Endodermal cell (in vitro differentiated cells): ENCODE measurements at regions not wholly inside any gene's neighbourhood (a gene's known extent, or its start where the extent isn't known, plus 50 kb on each side); places are given as distances from the start of the nearest gene placed in this dataset.
"Not testable (repeated sequence)": the region's sequence is repeated elsewhere in the genome, so short reads cannot be mapped to it uniquely, and the experiment has no call there.

Source experiments
- DNase-seq: peaks from one replicate; pipeline ENCODE4 v3.0.0-alpha.2; 2017
- H3K27ac ChIP-seq: 2 replicates; pipeline ENCODE4 v1.5.1; 2013; ENCODE audit warnings: mild to moderate bottlenecking, low read depth, low read length, moderate library complexity
- H3K27me3 ChIP-seq: 2 replicates; pipeline ENCODE4 v1.6.1; 2013; ENCODE audit warnings: mild to moderate bottlenecking, low read length, moderate library complexity; ENCODE audit not compliant: insufficient read depth, control insufficient read depth, poor library complexity, severe bottlenecking
- H3K36me3 ChIP-seq: 2 replicates; pipeline ENCODE4 v1.7.0; 2013; ENCODE audit warnings: mild to moderate bottlenecking, low read length, moderate library complexity; ENCODE audit not compliant: control insufficient read depth, insufficient read depth
- H3K4me1 ChIP-seq: one replicate; pipeline ENCODE4 v1.7.0; 2013; ENCODE audit warnings: low read length; ENCODE audit not compliant: control insufficient read depth, insufficient read depth
- H3K4me3 ChIP-seq: 2 replicates; pipeline ENCODE4 v1.5.1; 2013; ENCODE audit warnings: mild to moderate bottlenecking, low read length, moderate library complexity
- H3K9ac ChIP-seq: 2 replicates; pipeline ENCODE4 v1.6.1; 2013; ENCODE audit warnings: mild to moderate bottlenecking, low read length, moderate library complexity; ENCODE audit not compliant: poor library complexity, severe bottlenecking; ENCODE audit errors: extremely low read depth
- H3K9me3 ChIP-seq: 2 replicates; pipeline ENCODE4 v1.6.1; 2013; ENCODE audit warnings: mild to moderate bottlenecking, low read length, moderate library complexity; ENCODE audit not compliant: control insufficient read depth
- H3K27ac Mint-ChIP-seq: 2 replicates; pipeline ENCODE4 v1.8.0; 2020; ENCODE audit warnings: mixed read lengths
- H3K27me3 Mint-ChIP-seq: 2 replicates; pipeline ENCODE4 v1.8.0; 2021; ENCODE audit warnings: mild to moderate bottlenecking, mixed read lengths; ENCODE audit not compliant: insufficient read depth
- H3K36me3 Mint-ChIP-seq: 2 replicates; pipeline ENCODE4 v1.8.0; 2020; ENCODE audit warnings: low read depth, mixed read lengths
- H3K4me1 Mint-ChIP-seq: 2 replicates; pipeline ENCODE4 v1.8.0; 2020; ENCODE audit warnings: mixed read lengths
- H3K4me3 Mint-ChIP-seq: 2 replicates; pipeline ENCODE4 v1.8.0; 2020; ENCODE audit warnings: mild to moderate bottlenecking, moderate library complexity, mixed read lengths
- H3K9me3 Mint-ChIP-seq: 2 replicates; pipeline ENCODE4 v1.8.0; 2020; ENCODE audit warnings: mild to moderate bottlenecking, mixed read lengths
- WGBS, 2 experiments: methylation state at CpG; one replicate each; pipeline versions ENCODE4 v1.1.5 to v1.1.7; 2013; ENCODE audit warnings: missing lambda C conversion rate in 2 of 2, mixed read lengths in 1 of 2; ENCODE audit not compliant: insufficient coverage in 1 of 2, insufficient read length in 1 of 2; 5-methylcytosine and 5-hydroxymethylcytosine counted together
- TF ChIP-seq, protein P1 (sequence below): fragments of 200-600 bp; sonication (generic); conservative IDR thresholded peaks from 2 replicates; pipeline ENCODE4 v1.5.0; 2021; ENCODE audit warnings: antibody characterized with exemption, mild to moderate bottlenecking

DNA sequence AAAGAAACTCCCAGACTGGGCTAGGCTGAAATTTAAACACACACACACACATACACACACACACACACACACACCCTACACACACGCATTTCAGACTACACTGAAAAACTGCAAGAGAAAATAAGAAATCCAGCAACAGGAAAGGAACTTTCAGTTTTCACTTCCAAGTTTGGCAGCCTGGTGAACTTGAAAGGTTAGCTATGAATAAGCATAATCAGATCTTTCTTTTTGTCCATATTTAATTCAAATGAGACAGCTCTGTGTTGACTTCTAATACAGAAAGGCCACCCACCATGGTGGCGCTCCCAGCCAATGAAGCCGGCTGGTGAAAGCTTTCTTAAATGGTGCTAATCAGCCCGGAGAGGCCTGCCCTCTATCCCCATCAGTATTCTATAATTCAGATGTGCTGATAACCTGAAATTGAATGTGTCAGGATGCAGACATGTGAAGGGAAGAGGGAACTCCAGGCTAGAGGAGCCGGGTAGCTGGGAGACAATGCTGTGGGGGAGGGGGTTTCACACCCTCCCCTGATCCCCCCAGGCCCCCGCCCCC lies 108.3 kb upstream of the ZNF536 start:
- Histone ChIP-seq H3K4me1 (peaks cover 5% of the 10 kb centered on the region), H3K4me3 (no peak overlapping the region), H3K9ac (no peak overlapping the region), H3K9me3 (no peaks in the 10 kb centered on the region), H3K27me3 (peaks cover 4% of the 10 kb centered on the region), H3K27ac (peak overlapping the region; percentile 54), H3K36me3 (no peaks in the 10 kb centered on the region)
- TF ChIP-seq, protein P1, sequence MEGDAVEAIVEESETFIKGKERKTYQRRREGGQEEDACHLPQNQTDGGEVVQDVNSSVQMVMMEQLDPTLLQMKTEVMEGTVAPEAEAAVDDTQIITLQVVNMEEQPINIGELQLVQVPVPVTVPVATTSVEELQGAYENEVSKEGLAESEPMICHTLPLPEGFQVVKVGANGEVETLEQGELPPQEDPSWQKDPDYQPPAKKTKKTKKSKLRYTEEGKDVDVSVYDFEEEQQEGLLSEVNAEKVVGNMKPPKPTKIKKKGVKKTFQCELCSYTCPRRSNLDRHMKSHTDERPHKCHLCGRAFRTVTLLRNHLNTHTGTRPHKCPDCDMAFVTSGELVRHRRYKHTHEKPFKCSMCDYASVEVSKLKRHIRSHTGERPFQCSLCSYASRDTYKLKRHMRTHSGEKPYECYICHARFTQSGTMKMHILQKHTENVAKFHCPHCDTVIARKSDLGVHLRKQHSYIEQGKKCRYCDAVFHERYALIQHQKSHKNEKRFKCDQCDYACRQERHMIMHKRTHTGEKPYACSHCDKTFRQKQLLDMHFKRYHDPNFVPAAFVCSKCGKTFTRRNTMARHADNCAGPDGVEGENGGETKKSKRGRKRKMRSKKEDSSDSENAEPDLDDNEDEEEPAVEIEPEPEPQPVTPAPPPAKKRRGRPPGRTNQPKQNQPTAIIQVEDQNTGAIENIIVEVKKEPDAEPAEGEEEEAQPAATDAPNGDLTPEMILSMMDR, result no peak
- Mint-ChIP-seq H3K4me1 (peaks cover 26% of the 10 kb centered on the region), H3K27me3 (peaks cover 17% of the 10 kb centered on the region), H3K36me3 (no peaks in the 10 kb centered on the region), H3K9me3 (no peaks in the 10 kb centered on the region), H3K4me3 (no peak overlapping the region), H3K27ac (no peak overlapping the region)
- WGBS, 2 experiments, result 47% methylated on average over 6 of the region's 6 CpGs; no CpG with 5 or more reads in 1 of the 2 experiments
- no peak for DNase-seq

DNA sequence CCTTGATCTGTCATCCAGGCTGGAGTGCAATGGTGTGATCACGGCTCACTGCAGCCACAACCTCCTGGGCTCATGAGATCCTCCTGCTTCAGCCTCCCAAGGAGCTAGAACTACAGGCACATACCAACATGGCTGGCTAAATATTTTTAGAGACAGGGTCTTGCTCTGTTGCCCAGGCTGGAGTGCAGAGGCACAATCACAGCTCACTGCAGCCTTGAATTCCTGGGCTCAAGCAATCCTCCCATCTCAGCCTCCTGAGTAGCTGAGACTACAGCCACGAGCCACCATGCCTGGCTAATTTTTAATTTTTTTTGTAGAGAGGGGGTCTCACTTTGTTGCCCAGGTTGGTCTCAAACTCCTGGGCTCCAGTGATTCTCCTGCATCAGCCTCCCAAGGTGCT lies 106.3 kb upstream of the ZNF536 start:
- 85 to 100% methylated on average over 2 of the region's 2 CpGs for WGBS, 2 experiments
- peaks cover 35% of the 10 kb centered on the region for H3K4me1 Mint-ChIP-seq
- H3K27ac ChIP-seq, H3K4me1 ChIP-seq, H3K9me3 ChIP-seq, H3K9ac ChIP-seq, H3K27me3 ChIP-seq, H3K36me3 ChIP-seq, H3K9me3 Mint-ChIP-seq, DNase-seq, H3K4me3 Mint-ChIP-seq, H3K4me3 ChIP-seq, H3K36me3 Mint-ChIP-seq, H3K27ac Mint-ChIP-seq, H3K27me3 Mint-ChIP-seq: not testable (repeated sequence)

DNA sequence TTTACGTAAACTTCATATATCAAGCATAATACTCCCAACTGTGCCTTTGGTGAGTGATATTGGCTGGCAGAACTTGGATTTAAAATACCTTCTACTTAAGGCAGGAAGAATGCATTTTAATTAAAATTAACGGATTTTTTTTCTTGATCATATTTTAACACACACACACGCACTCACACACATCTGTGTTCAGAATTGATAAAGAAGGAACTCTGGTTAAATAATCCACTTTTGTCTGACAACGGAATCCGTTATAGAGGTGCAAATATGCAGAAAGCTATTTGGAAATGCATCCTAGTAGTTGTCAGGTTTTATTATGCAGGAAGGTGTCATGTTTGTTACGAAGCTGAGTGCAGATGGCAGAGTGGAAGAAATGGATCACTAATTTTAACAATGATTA lies 105.5 kb upstream of the ZNF536 start:
- Mint-ChIP-seq H3K4me3 (no peak overlapping the region), H3K4me1 (peaks cover 35% of the 10 kb centered on the region), H3K27ac (no peak overlapping the region), H3K27me3 (peaks cover 9% of the 10 kb centered on the region), H3K9me3 (no peaks in the 10 kb centered on the region), H3K36me3 (no peaks in the 10 kb centered on the region)
- DNase-seq, result no peak
- Histone ChIP-seq H3K4me1 (peaks cover 5% of the 10 kb centered on the region), H3K27ac (no peak overlapping the region), H3K9me3 (no peaks in the 10 kb centered on the region), H3K27me3 (peaks cover 4% of the 10 kb centered on the region), H3K4me3 (no peak overlapping the region), H3K36me3 (no peaks in the 10 kb centered on the region), H3K9ac (no peak overlapping the region)
- TF ChIP-seq, protein P1, result no peak
- WGBS, 2 experiments, result 93% methylated on average over 3 to 5 of the region's 6 CpGs

DNA sequence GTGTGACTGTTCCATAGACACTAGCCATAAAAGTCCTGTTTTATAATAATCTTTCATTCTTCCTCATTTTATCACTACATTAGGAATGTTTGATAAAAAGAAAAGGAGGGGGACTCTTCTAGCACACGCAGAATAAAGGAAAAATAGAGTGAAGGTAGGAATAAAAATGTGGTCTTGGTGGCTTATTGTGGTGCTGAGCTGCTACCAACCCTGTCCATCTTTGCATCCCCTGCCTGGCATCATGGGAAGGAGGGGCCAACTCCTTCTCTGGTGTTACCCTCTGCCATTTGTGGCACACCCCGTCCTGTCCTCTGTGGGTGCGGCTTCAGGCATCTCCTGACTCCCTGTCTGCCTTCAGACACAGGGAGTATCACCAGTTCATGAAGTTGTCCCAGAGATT lies 104.9 kb upstream of the ZNF536 start:
- Mint-ChIP-seq H3K9me3 (peaks cover 1% of the 10 kb centered on the region), H3K27ac (no peak overlapping the region), H3K27me3 (peaks cover 4% of the 10 kb centered on the region), H3K4me1 (peaks cover 35% of the 10 kb centered on the region), H3K36me3 (no peaks in the 10 kb centered on the region), H3K4me3 (no peak overlapping the region)
- TF ChIP-seq, protein P1, result no peak
- Histone ChIP-seq H3K9ac (no peak overlapping the region), H3K36me3 (no peaks in the 10 kb centered on the region), H3K4me3 (no peak overlapping the region), H3K9me3 (no peaks in the 10 kb centered on the region), H3K27ac (no peak overlapping the region), H3K27me3 (peaks cover 4% of the 10 kb centered on the region), H3K4me1 (peaks cover 5% of the 10 kb centered on the region)
- DNase-seq, result no peak
- WGBS, 2 experiments, result 86 to 90% methylated on average over 2 to 3 of the region's 3 CpGs
